Left forelimb (tissue), 1 donor: ENCODE measurements at regions not wholly inside any gene's neighbourhood (a gene's known extent, or its start where the extent isn't known, plus 50 kb on each side); places are given as distances from the start of the nearest gene placed in this dataset.
"Not testable (repeated sequence)": the region's sequence is repeated elsewhere in the genome, so short reads cannot be mapped to it uniquely, and the experiment has no call there.

Experiments
- DNase-seq: peaks from one replicate; pipeline ENCODE4 v3.0.0-alpha.2; 2018; ENCODE audit warnings: low spot score

- DNase-seq, result not testable (repeated sequence)
These were observed 289.9 kb upstream of the PRSS16 start for GRCh38 chr6:26957399-26958127.

GRCh38 chr6:26961236-26961635, 286.3 kb upstream of the PRSS16 start:
- DNase-seq, result not testable (repeated sequence)

- no peak for DNase-seq
These were observed 245.1 kb upstream of the PRSS16 start for GRCh38 chr6:27002447-27002846.

- no peak for DNase-seq
These were observed 240.5 kb upstream of the PRSS16 start for GRCh38 chr6:27007020-27007419.

- not testable (repeated sequence) for DNase-seq
These were observed 238.9 kb upstream of the PRSS16 start for GRCh38 chr6:27008613-27009012.

- not testable (repeated sequence) for DNase-seq
These were observed 233.4 kb upstream of the PRSS16 start for GRCh38 chr6:27014053-27014452.

GRCh38 chr6:27016689-27017088, 230.8 kb upstream of the PRSS16 start:
- DNase-seq, result no peak

- DNase-seq, result not testable (repeated sequence)
These were observed 229.1 kb upstream of the PRSS16 start for GRCh38 chr6:27018401-27018800.

- DNase-seq, result peak; percentile 88
These were observed 227.6 kb upstream of the PRSS16 start for GRCh38 chr6:27019651-27020552.

GRCh38 chr6:27020553-27020880, 227.0 kb upstream of the PRSS16 start:
- DNase-seq, result no peak

- no peak for DNase-seq
These were observed 223.8 kb upstream of the PRSS16 start for GRCh38 chr6:27023664-27024063.

- DNase-seq, result no peak
These were observed 222.2 kb upstream of the PRSS16 start for GRCh38 chr6:27025351-27025750.

GRCh38 chr6:27026361-27026760, 221.1 kb upstream of the PRSS16 start:
- DNase-seq, result no peak

- no peak for DNase-seq
These were observed 216.2 kb upstream of the PRSS16 start for GRCh38 chr6:27031302-27031701.

- no peak for DNase-seq
These were observed 209.0 kb upstream of the PRSS16 start for GRCh38 chr6:27038498-27038897.

GRCh38 chr6:27040244-27041042, 207.1 kb upstream of the PRSS16 start:
- DNase-seq, result no peak

GRCh38 chr6:27043244-27043643, 204.3 kb upstream of the PRSS16 start:
- no peak for DNase-seq

GRCh38 chr6:27045131-27045530, 202.4 kb upstream of the PRSS16 start:
- not testable (repeated sequence) for DNase-seq

- DNase-seq, result not testable (repeated sequence)
These were observed 199.8 kb upstream of the PRSS16 start for GRCh38 chr6:27047725-27048124.

- DNase-seq, result no peak
These were observed 197.4 kb upstream of the PRSS16 start for GRCh38 chr6:27049863-27050781.

- not testable (repeated sequence) for DNase-seq
These were observed 195.3 kb upstream of the PRSS16 start for GRCh38 chr6:27052082-27052730.
